HEK293T (cell line): ENCODE measurements at regions not wholly inside any gene's neighbourhood (a gene's known extent, or its start where the extent isn't known, plus 50 kb on each side); places are given as distances from the start of the nearest gene placed in this dataset.

ENCODE experiments used
- CTCF ChIA-PET: fragments of 350-600 bp; formaldehyde crosslinking; extraction: SDS; loops from one replicate; lab custom pipeline; 2021; ENCODE audit warnings: antibody characterized with exemption, inconsistent platforms; lab: Yijun Ruan, JAX
- POLR2A ChIA-PET: fragments of 350-600 bp; formaldehyde crosslinking; extraction: SDS; loops from one replicate; lab custom pipeline; 2020; ENCODE audit warnings: antibody characterized with exemption, inconsistent platforms; lab: Yijun Ruan, JAX
- DNase-seq: peaks from one replicate; pipeline ENCODE4 v3.0.0; 2012; ENCODE audit warnings: mixed read lengths; ENCODE audit errors: extremely low spot score
- ARNT ChIP-seq: fragments of 450-650 bp; IDR thresholded peaks from 2 replicates; pipeline ENCODE4 v1.6.1; 2017; ENCODE audit warnings: mild to moderate bottlenecking
- BHLHE40 ChIP-seq: fragments of 450-650 bp; IDR thresholded peaks from 2 replicates; pipeline ENCODE4 v1.6.1; 2016; ENCODE audit warnings: mild to moderate bottlenecking, moderate library complexity, borderline replicate concordance
- CTBP1 ChIP-seq: fragments of 450-650 bp; IDR thresholded peaks from 2 replicates; pipeline ENCODE4 v1.6.1; 2016; ENCODE audit warnings: borderline replicate concordance
- ELF4 ChIP-seq: fragments of 450-650 bp; IDR thresholded peaks from 2 replicates; pipeline ENCODE4 v1.6.1; 2017; ENCODE audit warnings: antibody characterized with exemption
- FOXA1 ChIP-seq: fragments of 450-650 bp; IDR thresholded peaks from 2 replicates; pipeline ENCODE4 v1.6.1; 2016; ENCODE audit warnings: mild to moderate bottlenecking
- FOXK2 ChIP-seq: fragments of 450-650 bp; IDR thresholded peaks from 2 replicates; pipeline ENCODE4 v1.6.1; 2016; ENCODE audit warnings: mild to moderate bottlenecking
- FOXM1 ChIP-seq: fragments of 450-650 bp; IDR thresholded peaks from 2 replicates; pipeline ENCODE4 v1.6.1; 2017; ENCODE audit warnings: mild to moderate bottlenecking, borderline replicate concordance
- HDGF ChIP-seq: fragments of 450-650 bp; IDR thresholded peaks from 2 replicates; pipeline ENCODE4 v1.6.1; 2017; ENCODE audit warnings: antibody characterized with exemption, borderline replicate concordance
- L3MBTL2 ChIP-seq: fragments of 450-650 bp; conservative IDR thresholded peaks from 2 replicates; pipeline ENCODE4 v1.6.1; 2016; ENCODE audit warnings: mild to moderate bottlenecking
- LEF1 ChIP-seq: fragments of 450-650 bp; IDR thresholded peaks from 2 replicates; pipeline ENCODE4 v1.6.1; 2017; ENCODE audit warnings: mild to moderate bottlenecking, borderline replicate concordance
- NFRKB ChIP-seq: fragments of 450-650 bp; IDR thresholded peaks from 2 replicates; pipeline ENCODE4 v1.6.1; 2016; ENCODE audit warnings: mild to moderate bottlenecking, moderate library complexity
- PKNOX1 ChIP-seq: fragments of 450-650 bp; IDR thresholded peaks from 2 replicates; pipeline ENCODE4 v1.6.1; 2016
- SP1 ChIP-seq: fragments of 450-650 bp; IDR thresholded peaks from 2 replicates; pipeline ENCODE4 v1.6.1; 2017
- SUZ12 ChIP-seq: fragments of 450-650 bp; IDR thresholded peaks from 2 replicates; pipeline ENCODE4 v1.6.1; 2016; ENCODE audit warnings: mild to moderate bottlenecking
- TARDBP ChIP-seq: fragments of 450-650 bp; IDR thresholded peaks from 2 replicates; pipeline ENCODE4 v1.6.1; 2016
- ZNF384 ChIP-seq: fragments of 450-650 bp; IDR thresholded peaks from 2 replicates; pipeline ENCODE4 v1.6.1; 2016

- ChIA-PET CTCF (no interaction called here), POLR2A (no interaction called here)
- no peak for DNase-seq
- TF ChIP-seq ARNT, result no peak
- TF ChIP-seq BHLHE40, result no peak
- TF ChIP-seq L3MBTL2, result no peak
- no peak for TF ChIP-seq ELF4
- no peak for TF ChIP-seq NFRKB
- no peak for TF ChIP-seq FOXK2
- TF ChIP-seq TARDBP, result no peak
- TF ChIP-seq PKNOX1, result no peak
- no peak for TF ChIP-seq HDGF
- TF ChIP-seq SUZ12, result no peak
- TF ChIP-seq SP1, result no peak
- TF ChIP-seq FOXM1, result no peak
- no peak for TF ChIP-seq LEF1
These were observed 503.0 kb downstream of the SPATA31D1 start for GRCh38 chr9:82491604-82492003.

- TF ChIP-seq CTBP1 (no peak), PKNOX1 (peak; percentile 36; the same call in 1 of the 2 replicates), FOXM1 (no peak)
- ChIA-PET CTCF (no interaction called here), POLR2A (no interaction called here)
- no peak for DNase-seq
These were observed 503.7 kb downstream of the SPATA31D1 start for GRCh38 chr9:82492274-82492673.

GRCh38 chr9:82495884-82496777 is 507.6 kb downstream of the SPATA31D1 start:
- ChIA-PET CTCF (no interaction called here), POLR2A (no interaction called here)
- TF ChIP-seq ELF4, result no peak
- TF ChIP-seq LEF1, result no peak
- no peak for TF ChIP-seq NFRKB
- no peak for TF ChIP-seq ARNT
- no peak for TF ChIP-seq FOXM1
- TF ChIP-seq FOXA1, result no peak
- no peak for TF ChIP-seq CTBP1
- DNase-seq, result no peak

- no peak for DNase-seq
- ChIA-PET POLR2A (no interaction called here), CTCF (no interaction called here)
- no peak for TF ChIP-seq LEF1
These were observed 510.2 kb downstream of the SPATA31D1 start for GRCh38 chr9:82498541-82499317.

GRCh38 chr9:82499337-82499736 is 510.8 kb downstream of the SPATA31D1 start:
- TF ChIP-seq PKNOX1, result no peak
- no peak for DNase-seq
- ChIA-PET POLR2A (no interaction called here), CTCF (no interaction called here)

- ChIA-PET POLR2A (no interaction called here), CTCF (no interaction called here)
- DNase-seq, result no peak
- TF ChIP-seq ZNF384, result no peak
- TF ChIP-seq ARNT, result no peak
- TF ChIP-seq SP1, result no peak
- TF ChIP-seq ELF4, result no peak
- no peak for TF ChIP-seq FOXK2
- TF ChIP-seq FOXM1, result no peak
- no peak for TF ChIP-seq PKNOX1
- TF ChIP-seq SUZ12, result no peak
- TF ChIP-seq FOXA1, result no peak
- no peak for TF ChIP-seq CTBP1
- TF ChIP-seq LEF1, result no peak
- TF ChIP-seq NFRKB, result no peak
- TF ChIP-seq HDGF, result no peak
- TF ChIP-seq TARDBP, result no peak
- no peak for TF ChIP-seq BHLHE40
- TF ChIP-seq L3MBTL2, result no peak
These were observed 516.0 kb downstream of the SPATA31D1 start for GRCh38 chr9:82504620-82505019.
